HCT116 (cell line): ENCODE measurements at regions not wholly inside any gene's neighbourhood (a gene's known extent, or its start where the extent isn't known, plus 50 kb on each side); places are given as distances from the start of the nearest gene placed in this dataset.

Source experiments
- SIN3A ChIP-seq: IDR thresholded peaks from 2 replicates; pipeline ENCODE4 v1.6.1; 2012; ENCODE audit warnings: low read depth
- TCF7L2 ChIP-seq: IDR thresholded peaks from 2 replicates; pipeline ENCODE4 v1.7.0; 2011; ENCODE audit warnings: borderline replicate concordance, inconsistent platforms; ENCODE audit not compliant: insufficient read depth, insufficient read length; ENCODE audit errors: extremely low read depth
- ZFX ChIP-seq: fragments of 450-650 bp; IDR thresholded peaks from 2 replicates; pipeline ENCODE4 v1.6.1; 2017
- ZNF274 ChIP-seq: fragments of 200-500 bp; sonication (Bioruptor generic); IDR thresholded peaks from 2 replicates; pipeline ENCODE4 v1.6.1; 2014; ENCODE audit warnings: mild to moderate bottlenecking, low read depth, low read length, inconsistent platforms
- TF ChIP-seq, protein P1 (sequence below), 3 experiments: fragments of 200-600 bp in 1 of 3; sonication (generic) in 1 of 3; IDR thresholded peaks in 2 of 3; conservative IDR thresholded peaks in 1 of 3; 2 replicates each; pipeline ENCODE4 v1.5.1; 2012 to 2017; ENCODE audit warnings: low read depth in 2 of 3, low read length in 2 of 3, antibody characterized with exemption in 1 of 3, borderline replicate concordance in 1 of 3, control low read depth in 1 of 3, mild to moderate bottlenecking in 1 of 3, mixed read lengths in 1 of 3, mixed run types in 1 of 3, moderate library complexity in 1 of 3; ENCODE audit not compliant: insufficient read depth in 1 of 3

DNA sequence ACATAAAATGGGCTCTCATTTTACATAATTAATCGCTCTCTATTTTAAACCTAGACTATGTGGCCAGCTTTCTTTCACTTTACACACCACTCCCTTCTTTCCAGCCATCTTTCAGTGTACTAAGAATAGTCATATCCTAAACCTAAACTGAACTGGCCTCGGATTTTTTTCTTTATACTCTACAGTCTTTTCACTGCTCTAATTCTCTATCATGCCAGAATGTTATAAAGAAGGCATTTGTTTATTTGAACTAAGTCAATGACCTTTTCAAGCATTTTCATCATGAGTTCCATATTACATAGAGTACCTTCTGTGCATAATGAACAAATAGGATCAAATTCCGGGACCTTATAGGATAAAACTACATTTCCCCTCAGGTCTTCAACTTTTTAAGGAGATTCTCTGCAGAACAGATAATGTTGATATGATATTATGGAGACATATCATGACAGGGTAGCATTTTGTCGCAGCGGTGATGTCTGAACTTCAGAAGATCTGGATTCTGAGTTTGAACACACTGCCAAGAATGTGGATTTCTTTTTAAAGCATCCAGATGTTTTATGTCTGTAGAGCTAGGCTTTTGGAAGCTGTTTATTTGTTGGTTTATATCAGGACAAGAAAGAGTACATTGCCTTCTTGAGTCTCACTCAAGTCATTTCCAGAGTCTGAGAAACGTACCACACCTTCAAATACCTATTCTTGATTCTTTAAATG, 1047.3 kb downstream of the MCTP2 start:
- TF ChIP-seq SIN3A (no peak), ZNF274 (no peak), TCF7L2 (no peak), ZFX (no peak)
- TF ChIP-seq, protein P1, sequence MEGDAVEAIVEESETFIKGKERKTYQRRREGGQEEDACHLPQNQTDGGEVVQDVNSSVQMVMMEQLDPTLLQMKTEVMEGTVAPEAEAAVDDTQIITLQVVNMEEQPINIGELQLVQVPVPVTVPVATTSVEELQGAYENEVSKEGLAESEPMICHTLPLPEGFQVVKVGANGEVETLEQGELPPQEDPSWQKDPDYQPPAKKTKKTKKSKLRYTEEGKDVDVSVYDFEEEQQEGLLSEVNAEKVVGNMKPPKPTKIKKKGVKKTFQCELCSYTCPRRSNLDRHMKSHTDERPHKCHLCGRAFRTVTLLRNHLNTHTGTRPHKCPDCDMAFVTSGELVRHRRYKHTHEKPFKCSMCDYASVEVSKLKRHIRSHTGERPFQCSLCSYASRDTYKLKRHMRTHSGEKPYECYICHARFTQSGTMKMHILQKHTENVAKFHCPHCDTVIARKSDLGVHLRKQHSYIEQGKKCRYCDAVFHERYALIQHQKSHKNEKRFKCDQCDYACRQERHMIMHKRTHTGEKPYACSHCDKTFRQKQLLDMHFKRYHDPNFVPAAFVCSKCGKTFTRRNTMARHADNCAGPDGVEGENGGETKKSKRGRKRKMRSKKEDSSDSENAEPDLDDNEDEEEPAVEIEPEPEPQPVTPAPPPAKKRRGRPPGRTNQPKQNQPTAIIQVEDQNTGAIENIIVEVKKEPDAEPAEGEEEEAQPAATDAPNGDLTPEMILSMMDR (IDR thresholded peaks at IDR 0.05 in 2 of 3, conservative IDR thresholded peaks at IDR 0.05 in 1 of 3; ENCODE audit: borderline replicate concordance in 1 of 3, insufficient read depth in 1 of 3, low read depth in 2 of 3, low read length in 2 of 3): no peak
